ENCODE measurements at regions not wholly inside any gene's neighbourhood (a gene's known extent, or its start where the extent isn't known, plus 50 kb on each side); places are given as distances from the start of the nearest gene placed in this dataset.
"Not testable (repeated sequence)": the region's sequence is repeated elsewhere in the genome, so short reads cannot be mapped to it uniquely, and the experiment has no call there.

DNA sequence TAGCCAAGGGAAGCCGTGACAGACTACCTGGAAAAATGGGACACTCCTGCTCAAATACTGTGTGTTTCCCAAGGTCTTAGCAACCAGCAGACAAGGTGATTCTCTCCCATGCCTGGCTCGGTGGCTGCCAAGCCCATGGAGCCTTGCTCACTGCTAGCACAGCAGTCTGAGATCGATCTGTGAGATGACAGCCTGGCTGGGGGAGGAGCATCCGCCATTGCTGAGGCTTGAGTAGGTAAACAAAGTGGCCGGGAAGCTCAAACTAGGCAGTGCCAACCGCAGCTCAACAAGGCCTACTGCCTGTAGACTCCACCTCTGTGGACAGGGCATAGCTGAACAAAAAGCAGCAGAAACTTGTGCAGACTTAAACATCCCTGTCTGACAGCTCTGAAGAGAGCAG lies 137.0 kb downstream of the USP46 start:
- DNase-seq (ENCODE audit: low spot score): not testable (repeated sequence)

GRCh38 chr4:52529983-52530382 lies 129.1 kb downstream of the USP46 start:
- no peak for DNase-seq (ENCODE audit: low spot score)

- no peak for DNase-seq (ENCODE audit: low spot score)
Measured at GRCh38 chr4:52535793-52536192, 123.3 kb downstream of the USP46 start.

Data from kidney tubule cell (primary cell).